Stimulated activated CD4-positive, alpha-beta T cell treated with anti-CD3 and anti-CD28 coated beads, Interleukin-1b, Interleukin-23, amount 100 ng/mL, for 24 hours (primary cell): ENCODE measurements at regions not wholly inside any gene's neighbourhood (a gene's known extent, or its start where the extent isn't known, plus 50 kb on each side); places are given as distances from the start of the nearest gene placed in this dataset.
"Not testable (repeated sequence)": the region's sequence is repeated elsewhere in the genome, so short reads cannot be mapped to it uniquely, and the experiment has no call there.

ENCODE experiments used
- DNase-seq, 4 experiments: peaks; one replicate each; pipeline ENCODE4 v3.0.0-alpha.2; 2020; ENCODE audit warnings: low read depth in 4 of 4, low spot score in 1 of 4

- no peak for DNase-seq
Observed at GRCh38 chr6:97885325-97885724, 602.3 kb upstream of the MMS22L start.

- no peak for DNase-seq
Observed at GRCh38 chr6:97885828-97886227, 602.8 kb upstream of the MMS22L start.

GRCh38 chr6:97901531-97901930 is 618.5 kb upstream of the MMS22L start:
- DNase-seq, result no peak

GRCh38 chr6:97909380-97909779 is 626.4 kb upstream of the MMS22L start:
- no peak for DNase-seq

- no peak for DNase-seq
Observed at GRCh38 chr6:97913721-97914120, 630.7 kb upstream of the MMS22L start.

GRCh38 chr6:97914912-97915311 is 631.9 kb upstream of the MMS22L start:
- DNase-seq, result no peak

- no peak for DNase-seq
Observed at GRCh38 chr6:97915537-97915936, 632.5 kb upstream of the MMS22L start.

- no peak for DNase-seq
Observed at GRCh38 chr6:97917369-97917768, 634.4 kb upstream of the MMS22L start.

GRCh38 chr6:97919046-97919445 is 636.0 kb upstream of the MMS22L start:
- no peak for DNase-seq

GRCh38 chr6:97919631-97920030 is 636.6 kb upstream of the MMS22L start:
- DNase-seq, result no peak

- no peak for DNase-seq
Observed at GRCh38 chr6:97923249-97923648, 640.2 kb upstream of the MMS22L start.

GRCh38 chr6:97925504-97925903 is 642.5 kb upstream of the MMS22L start:
- no peak for DNase-seq

GRCh38 chr6:97939440-97940168 is 656.6 kb upstream of the MMS22L start:
- DNase-seq, result no peak

- no peak for DNase-seq
Observed at GRCh38 chr6:97947841-97948240, 664.8 kb upstream of the MMS22L start.

GRCh38 chr6:97958134-97958533 is 675.1 kb upstream of the MMS22L start:
- DNase-seq, result no peak

GRCh38 chr6:97963193-97963592 is 680.2 kb upstream of the MMS22L start:
- no peak for DNase-seq

- DNase-seq, result no peak
Observed at GRCh38 chr6:97969065-97969464, 686.0 kb upstream of the MMS22L start.

GRCh38 chr6:97977084-97977483 is 694.1 kb upstream of the MMS22L start:
- no peak for DNase-seq

- no peak for DNase-seq
Observed at GRCh38 chr6:97978855-97979271, 695.8 kb upstream of the MMS22L start.

- DNase-seq, result not testable (repeated sequence)
Observed at GRCh38 chr6:97979285-97979684, 696.3 kb upstream of the MMS22L start.

- DNase-seq, result no peak
Observed at GRCh38 chr6:97989451-97989850, 706.4 kb upstream of the MMS22L start.

- DNase-seq, result no peak
Observed at GRCh38 chr6:97995158-97995557, 712.1 kb upstream of the MMS22L start.

GRCh38 chr6:98002678-98003077 is 719.7 kb upstream of the MMS22L start:
- no peak for DNase-seq
